ENCODE measurements at regions not wholly inside any gene's neighbourhood (a gene's known extent, or its start where the extent isn't known, plus 50 kb on each side); places are given as distances from the start of the nearest gene placed in this dataset.

- DNase-seq (ENCODE audit: extremely low read depth, low read depth), result no peak
Observed at GRCh38 chr7:67413670-67414069, 417.0 kb downstream of the TYW1 start.

GRCh38 chr7:67414858-67415257, 418.2 kb downstream of the TYW1 start:
- DNase-seq (ENCODE audit: extremely low read depth, low read depth), result no peak

GRCh38 chr7:67422601-67423000, 426.0 kb downstream of the TYW1 start:
- DNase-seq (ENCODE audit: extremely low read depth, low read depth), result no peak

- DNase-seq (ENCODE audit: extremely low read depth, low read depth), result no peak
Observed at GRCh38 chr7:67423065-67423464, 426.4 kb downstream of the TYW1 start.

GRCh38 chr7:67426654-67427053, 430.0 kb downstream of the TYW1 start:
- DNase-seq (ENCODE audit: extremely low read depth, low read depth), result no peak

GRCh38 chr7:67429735-67430134, 433.1 kb downstream of the TYW1 start:
- DNase-seq (ENCODE audit: extremely low read depth, low read depth), result no peak

- no peak for DNase-seq (ENCODE audit: extremely low read depth, low read depth)
Observed at GRCh38 chr7:67432536-67433234, 436.1 kb downstream of the TYW1 start.

GRCh38 chr7:67435894-67436535, 439.4 kb downstream of the TYW1 start:
- DNase-seq (ENCODE audit: extremely low read depth, low read depth), result no peak

- no peak for DNase-seq (ENCODE audit: extremely low read depth, low read depth)
Observed at GRCh38 chr7:67438198-67438882, 441.7 kb downstream of the TYW1 start.

GRCh38 chr7:67438913-67439505, 442.4 kb downstream of the TYW1 start:
- no peak for DNase-seq (ENCODE audit: extremely low read depth, low read depth)

- DNase-seq (ENCODE audit: extremely low read depth, low read depth), result no peak
Observed at GRCh38 chr7:67440321-67440720, 443.7 kb downstream of the TYW1 start.

GRCh38 chr7:67445728-67446127, 449.1 kb downstream of the TYW1 start:
- no peak for DNase-seq (ENCODE audit: extremely low read depth, low read depth)

- DNase-seq (ENCODE audit: extremely low read depth, low read depth), result no peak
Observed at GRCh38 chr7:67447297-67447696, 450.7 kb downstream of the TYW1 start.

- no peak for DNase-seq (ENCODE audit: extremely low read depth, low read depth)
Observed at GRCh38 chr7:67448271-67448670, 451.6 kb downstream of the TYW1 start.

- no peak for DNase-seq (ENCODE audit: extremely low read depth, low read depth)
Observed at GRCh38 chr7:67450171-67450570, 453.5 kb downstream of the TYW1 start.

- DNase-seq (ENCODE audit: extremely low read depth, low read depth), result no peak
Observed at GRCh38 chr7:67451306-67451705, 454.7 kb downstream of the TYW1 start.

GRCh38 chr7:67452516-67453026, 455.9 kb downstream of the TYW1 start:
- DNase-seq (ENCODE audit: extremely low read depth, low read depth), result no peak

GRCh38 chr7:67453580-67454380, 457.1 kb downstream of the TYW1 start:
- DNase-seq (ENCODE audit: extremely low read depth, low read depth), result no peak

- DNase-seq (ENCODE audit: extremely low read depth, low read depth), result no peak
Observed at GRCh38 chr7:67455508-67455907, 458.9 kb downstream of the TYW1 start.

GRCh38 chr7:67462781-67463191, 466.2 kb downstream of the TYW1 start:
- no peak for DNase-seq (ENCODE audit: extremely low read depth, low read depth)

GRCh38 chr7:67463316-67463715, 466.7 kb downstream of the TYW1 start:
- DNase-seq (ENCODE audit: extremely low read depth, low read depth), result no peak

All from NCI-H460 (cell line).